Endothelial cell (in vitro differentiated cells): ENCODE measurements at regions not wholly inside any gene's neighbourhood (a gene's known extent, or its start where the extent isn't known, plus 50 kb on each side); places are given as distances from the start of the nearest gene placed in this dataset.

ENCODE experiments used
- DNase-seq: peaks from one replicate; pipeline ENCODE4 v3.0.0; 2021; ENCODE audit warnings: low spot score
- H3K27ac Mint-ChIP-seq: one replicate; pipeline ENCODE4 v1.8.0; 2021; ENCODE audit warnings: mixed read lengths, inconsistent platforms; ENCODE audit not compliant: unreplicated experiment
- H3K27me3 Mint-ChIP-seq: one replicate; pipeline ENCODE4 v1.8.0; 2021; ENCODE audit warnings: mild to moderate bottlenecking, moderate library complexity, mixed read lengths, inconsistent platforms; ENCODE audit not compliant: unreplicated experiment
- H3K36me3 Mint-ChIP-seq: one replicate; pipeline ENCODE4 v1.8.0; 2021; ENCODE audit warnings: mild to moderate bottlenecking, low read depth, mixed read lengths, inconsistent platforms; ENCODE audit not compliant: unreplicated experiment
- H3K4me1 Mint-ChIP-seq: one replicate; pipeline ENCODE4 v1.8.0; 2021; ENCODE audit warnings: mild to moderate bottlenecking, mixed read lengths, inconsistent platforms; ENCODE audit not compliant: unreplicated experiment
- H3K4me3 Mint-ChIP-seq: one replicate; pipeline ENCODE4 v1.8.0; 2021; ENCODE audit warnings: mild to moderate bottlenecking, mixed read lengths, inconsistent platforms; ENCODE audit not compliant: unreplicated experiment
- H3K9me3 Mint-ChIP-seq: one replicate; pipeline ENCODE4 v1.8.0; 2021; ENCODE audit warnings: mixed read lengths, inconsistent platforms; ENCODE audit not compliant: unreplicated experiment
- CTCF ChIP-seq: fragments of 200-600 bp; sonication (generic); IDR thresholded peaks from one replicate; pipeline ENCODE4 v1.5.0; 2021; ENCODE audit warnings: antibody characterized with exemption; ENCODE audit not compliant: unreplicated experiment

- TF ChIP-seq CTCF = no peak
- H3K4me1 Mint-ChIP-seq = no peaks in the 10 kb centered on the region
- no peak overlapping the region for H3K4me3 Mint-ChIP-seq
- no peaks in the 10 kb centered on the region for H3K27me3 Mint-ChIP-seq
- peaks cover 11% of the 10 kb centered on the region for H3K36me3 Mint-ChIP-seq
- no peak for DNase-seq
- H3K9me3 Mint-ChIP-seq = peaks cover 9% of the 10 kb centered on the region
- no peak overlapping the region for H3K27ac Mint-ChIP-seq
Observed at GRCh38 chr1:118828038-118828437, 160.1 kb downstream of the TBX15 start.

GRCh38 chr1:118827636-118828035, 160.5 kb downstream of the TBX15 start:
- no peak for TF ChIP-seq CTCF
- H3K27me3 Mint-ChIP-seq = no peaks in the 10 kb centered on the region
- H3K27ac Mint-ChIP-seq = no peak overlapping the region
- no peaks in the 10 kb centered on the region for H3K4me1 Mint-ChIP-seq
- H3K9me3 Mint-ChIP-seq = peaks cover 9% of the 10 kb centered on the region
- no peak for DNase-seq
- no peak overlapping the region for H3K4me3 Mint-ChIP-seq
- H3K36me3 Mint-ChIP-seq = peaks cover 10% of the 10 kb centered on the region

DNA sequence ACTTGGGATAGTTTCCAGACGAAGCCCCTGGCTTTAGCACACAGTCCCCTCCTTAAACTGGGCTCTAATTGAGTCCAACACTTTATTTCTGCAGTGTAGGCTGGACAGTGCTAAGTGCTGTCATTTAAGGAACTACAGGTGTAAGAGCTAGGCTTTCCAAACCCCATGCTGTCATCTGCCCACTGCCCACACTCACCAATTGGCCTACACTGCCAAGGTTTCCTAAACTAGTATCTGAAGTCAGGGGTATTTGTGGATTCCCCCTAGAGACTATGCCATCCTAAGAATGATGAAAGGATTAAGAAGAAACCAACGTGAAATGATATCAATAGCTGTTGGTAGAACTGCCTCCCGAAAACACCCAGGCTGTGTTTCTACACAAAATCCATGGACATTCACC, 160.9 kb downstream of the TBX15 start:
- Mint-ChIP-seq H3K27ac (no peak overlapping the region), H3K27me3 (no peaks in the 10 kb centered on the region), H3K4me3 (no peak overlapping the region), H3K36me3 (peaks cover 8% of the 10 kb centered on the region), H3K4me1 (no peaks in the 10 kb centered on the region), H3K9me3 (peaks cover 9% of the 10 kb centered on the region)
- no peak for DNase-seq
- no peak for TF ChIP-seq CTCF

DNA sequence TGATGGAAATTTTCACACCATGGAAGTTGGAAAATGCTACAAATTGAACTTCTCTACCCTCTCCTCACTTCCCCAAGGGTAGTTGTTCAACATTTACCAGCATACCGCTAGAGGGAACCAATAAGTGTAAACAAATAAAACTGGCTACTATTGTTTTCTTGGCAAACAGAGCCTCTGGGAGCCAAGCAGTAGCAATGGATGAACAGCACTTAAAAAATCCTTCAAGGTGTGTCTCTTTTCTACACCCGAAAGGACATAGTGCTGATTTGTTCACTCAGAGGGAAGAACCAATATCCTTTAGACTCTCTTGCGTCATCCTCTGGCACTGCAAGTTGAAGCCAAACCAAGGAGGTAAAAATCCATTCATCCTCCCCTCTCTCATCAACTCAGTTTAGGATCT, 161.5 kb downstream of the TBX15 start:
- DNase-seq = no peak
- Mint-ChIP-seq H3K36me3 (peaks cover 8% of the 10 kb centered on the region), H3K4me1 (no peaks in the 10 kb centered on the region), H3K9me3 (peaks cover 9% of the 10 kb centered on the region), H3K4me3 (no peak overlapping the region), H3K27ac (no peak overlapping the region), H3K27me3 (no peaks in the 10 kb centered on the region)
- no peak for TF ChIP-seq CTCF

GRCh38 chr1:118825619-118826018, 162.5 kb downstream of the TBX15 start:
- DNase-seq = no peak
- Mint-ChIP-seq H3K27me3 (no peaks in the 10 kb centered on the region), H3K4me1 (no peaks in the 10 kb centered on the region), H3K9me3 (peaks cover 3% of the 10 kb centered on the region), H3K27ac (no peak overlapping the region), H3K36me3 (peaks cover 2% of the 10 kb centered on the region), H3K4me3 (no peak overlapping the region)
- no peak for TF ChIP-seq CTCF
